Stomach (tissue), 4 donors: ENCODE measurements at regions not wholly inside any gene's neighbourhood (a gene's known extent, or its start where the extent isn't known, plus 50 kb on each side); places are given as distances from the start of the nearest gene placed in this dataset.

Source experiments
- POLR2A ChIP-seq, 4 donors: fragments of 450-650 bp; IDR thresholded peaks; one replicate each; pipeline ENCODE4 v1.6.1; 2016; ENCODE audit warnings: antibody characterized with exemption in 4 of 4, control low read depth in 2 of 4, mild to moderate bottlenecking in 1 of 4, moderate library complexity in 1 of 4
- TF ChIP-seq, protein P1 (sequence below), 7 experiments: fragments of 450-650 bp in 4 of 7; fragments of 200-600 bp in 3 of 7; sonication (generic) in 3 of 7; IDR thresholded peaks; one replicate each; pipeline ENCODE4 v1.5.1; 2016 to 2019; ENCODE audit warnings: antibody characterized with exemption in 7 of 7, control low read depth in 2 of 7, mild to moderate bottlenecking in 1 of 7

DNA sequence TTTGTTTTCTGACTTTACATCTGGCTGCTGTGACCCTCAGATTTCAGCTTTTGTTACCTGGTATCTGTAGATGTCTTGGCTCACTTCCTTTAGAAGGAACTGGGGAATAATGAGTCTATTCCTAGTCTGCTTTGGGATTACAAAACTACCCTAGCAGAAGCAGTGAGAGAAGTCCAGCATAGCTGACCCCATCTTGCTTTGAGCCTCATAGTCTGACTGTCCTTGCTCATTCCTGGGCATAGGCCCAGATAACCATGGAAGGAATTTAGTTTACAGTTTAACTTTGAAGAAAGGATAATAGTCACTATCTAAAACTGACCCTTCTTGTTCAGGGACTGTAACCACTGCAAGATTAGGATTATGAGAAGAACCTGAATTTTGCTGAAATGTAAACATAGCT, 163.0 kb upstream of the HNMT start:
- TF ChIP-seq, protein P1, sequence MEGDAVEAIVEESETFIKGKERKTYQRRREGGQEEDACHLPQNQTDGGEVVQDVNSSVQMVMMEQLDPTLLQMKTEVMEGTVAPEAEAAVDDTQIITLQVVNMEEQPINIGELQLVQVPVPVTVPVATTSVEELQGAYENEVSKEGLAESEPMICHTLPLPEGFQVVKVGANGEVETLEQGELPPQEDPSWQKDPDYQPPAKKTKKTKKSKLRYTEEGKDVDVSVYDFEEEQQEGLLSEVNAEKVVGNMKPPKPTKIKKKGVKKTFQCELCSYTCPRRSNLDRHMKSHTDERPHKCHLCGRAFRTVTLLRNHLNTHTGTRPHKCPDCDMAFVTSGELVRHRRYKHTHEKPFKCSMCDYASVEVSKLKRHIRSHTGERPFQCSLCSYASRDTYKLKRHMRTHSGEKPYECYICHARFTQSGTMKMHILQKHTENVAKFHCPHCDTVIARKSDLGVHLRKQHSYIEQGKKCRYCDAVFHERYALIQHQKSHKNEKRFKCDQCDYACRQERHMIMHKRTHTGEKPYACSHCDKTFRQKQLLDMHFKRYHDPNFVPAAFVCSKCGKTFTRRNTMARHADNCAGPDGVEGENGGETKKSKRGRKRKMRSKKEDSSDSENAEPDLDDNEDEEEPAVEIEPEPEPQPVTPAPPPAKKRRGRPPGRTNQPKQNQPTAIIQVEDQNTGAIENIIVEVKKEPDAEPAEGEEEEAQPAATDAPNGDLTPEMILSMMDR (IDR thresholded peaks at IDR 0.05) = no peak
- no peak for TF ChIP-seq POLR2A (IDR thresholded peaks at IDR 0.05)
